ENCODE measurements at regions not wholly inside any gene's neighbourhood (a gene's known extent, or its start where the extent isn't known, plus 50 kb on each side); places are given as distances from the start of the nearest gene placed in this dataset.

DNA sequence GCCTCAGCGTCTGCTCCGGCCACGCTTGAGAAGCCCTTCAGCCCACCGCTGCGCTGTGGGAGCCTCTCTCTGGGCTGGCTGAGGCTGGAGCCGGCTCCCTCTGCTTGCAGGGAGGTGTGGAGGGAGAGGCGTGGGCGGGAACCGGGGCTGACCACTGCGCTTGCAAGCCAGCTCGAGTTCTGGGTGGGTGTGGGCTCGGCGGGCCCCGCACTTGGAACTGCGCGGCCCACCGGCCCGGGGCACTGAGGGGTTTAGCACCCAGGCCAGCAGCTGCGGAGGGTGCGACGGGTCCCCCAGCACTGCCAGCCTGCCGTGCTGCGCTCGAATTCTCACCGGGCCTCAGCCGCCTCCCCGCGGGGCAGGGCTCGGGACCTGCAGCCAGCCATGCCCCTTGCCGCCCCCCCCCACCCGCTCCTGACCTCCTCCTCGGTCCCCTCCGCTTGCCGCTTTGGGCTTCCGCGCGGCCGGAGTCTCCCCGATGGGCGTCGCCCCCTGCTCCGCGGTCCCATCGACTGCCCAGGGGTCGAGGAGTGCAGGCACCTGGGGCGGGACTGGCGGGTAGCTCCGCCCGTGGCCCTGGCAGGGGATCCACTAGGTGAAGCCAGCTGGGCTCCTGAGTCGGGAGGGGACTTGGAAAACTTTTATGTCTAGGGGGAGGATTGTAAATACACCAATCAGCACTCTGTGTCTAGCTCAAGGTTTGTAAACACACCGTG lies 106.7 kb downstream of the RAP2B start:
- TF ChIP-seq, protein P1, sequence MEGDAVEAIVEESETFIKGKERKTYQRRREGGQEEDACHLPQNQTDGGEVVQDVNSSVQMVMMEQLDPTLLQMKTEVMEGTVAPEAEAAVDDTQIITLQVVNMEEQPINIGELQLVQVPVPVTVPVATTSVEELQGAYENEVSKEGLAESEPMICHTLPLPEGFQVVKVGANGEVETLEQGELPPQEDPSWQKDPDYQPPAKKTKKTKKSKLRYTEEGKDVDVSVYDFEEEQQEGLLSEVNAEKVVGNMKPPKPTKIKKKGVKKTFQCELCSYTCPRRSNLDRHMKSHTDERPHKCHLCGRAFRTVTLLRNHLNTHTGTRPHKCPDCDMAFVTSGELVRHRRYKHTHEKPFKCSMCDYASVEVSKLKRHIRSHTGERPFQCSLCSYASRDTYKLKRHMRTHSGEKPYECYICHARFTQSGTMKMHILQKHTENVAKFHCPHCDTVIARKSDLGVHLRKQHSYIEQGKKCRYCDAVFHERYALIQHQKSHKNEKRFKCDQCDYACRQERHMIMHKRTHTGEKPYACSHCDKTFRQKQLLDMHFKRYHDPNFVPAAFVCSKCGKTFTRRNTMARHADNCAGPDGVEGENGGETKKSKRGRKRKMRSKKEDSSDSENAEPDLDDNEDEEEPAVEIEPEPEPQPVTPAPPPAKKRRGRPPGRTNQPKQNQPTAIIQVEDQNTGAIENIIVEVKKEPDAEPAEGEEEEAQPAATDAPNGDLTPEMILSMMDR (IDR thresholded peaks at IDR 0.05; ENCODE audit: insufficient read depth, low read length), result no peak

DNA sequence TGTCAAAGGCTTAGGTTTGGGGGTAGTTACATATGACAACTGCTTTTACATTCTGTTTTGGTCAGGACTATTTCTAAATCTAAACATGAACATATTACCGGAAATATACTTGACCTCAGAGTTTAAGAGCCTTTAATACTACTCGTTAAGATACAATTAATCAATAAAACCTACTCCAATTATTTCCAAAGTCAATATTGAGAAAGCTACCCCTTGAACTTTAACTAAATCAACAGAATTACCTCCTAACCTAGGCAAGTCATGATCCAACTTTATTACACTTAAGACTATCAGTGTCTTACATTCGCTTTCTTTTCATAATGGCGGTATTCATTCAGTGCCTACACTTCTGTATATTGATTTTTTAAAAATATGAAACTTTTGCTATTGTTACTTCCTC lies 107.7 kb downstream of the RAP2B start:
- no peak overlapping the region for H3K4me3 ChIP-seq (ENCODE audit: low read depth, low read length)
- no peak for DNase-seq (ENCODE audit: low read depth)
- TF ChIP-seq, protein P1 (IDR thresholded peaks at IDR 0.05; ENCODE audit: insufficient read depth, low read length), result no peak

More for the DNA sequence above, 106.7 kb downstream of the RAP2B start:
- DNase-seq (ENCODE audit: low read depth), result no peak
- no peak overlapping the region for H3K4me3 ChIP-seq (ENCODE audit: low read depth, low read length)

DNA sequence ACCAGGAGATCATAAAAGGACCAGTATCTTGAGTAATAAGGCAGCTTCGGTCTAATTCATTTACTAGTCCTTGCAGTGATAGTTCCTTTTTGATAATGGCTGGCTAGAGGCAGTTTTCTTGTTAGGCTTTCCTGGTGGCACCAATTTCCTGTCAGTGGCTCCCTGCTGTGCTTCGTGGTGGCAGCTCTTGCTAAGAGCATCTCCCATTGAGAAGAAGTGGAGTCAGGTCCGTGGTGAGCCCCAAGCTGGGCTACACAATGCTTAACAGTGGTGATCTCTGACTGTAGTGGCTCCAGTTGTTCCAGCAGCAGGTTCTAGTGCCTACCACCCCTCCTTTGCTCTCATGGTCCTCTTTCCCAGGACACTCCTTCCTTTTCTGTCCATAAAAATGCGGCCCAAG lies 111.2 kb downstream of the RAP2B start:
- no peak for DNase-seq (ENCODE audit: low read depth)
- TF ChIP-seq, protein P1 (IDR thresholded peaks at IDR 0.05; ENCODE audit: insufficient read depth, low read length), result no peak
- no peak overlapping the region for H3K4me3 ChIP-seq (ENCODE audit: low read depth, low read length)

DNA sequence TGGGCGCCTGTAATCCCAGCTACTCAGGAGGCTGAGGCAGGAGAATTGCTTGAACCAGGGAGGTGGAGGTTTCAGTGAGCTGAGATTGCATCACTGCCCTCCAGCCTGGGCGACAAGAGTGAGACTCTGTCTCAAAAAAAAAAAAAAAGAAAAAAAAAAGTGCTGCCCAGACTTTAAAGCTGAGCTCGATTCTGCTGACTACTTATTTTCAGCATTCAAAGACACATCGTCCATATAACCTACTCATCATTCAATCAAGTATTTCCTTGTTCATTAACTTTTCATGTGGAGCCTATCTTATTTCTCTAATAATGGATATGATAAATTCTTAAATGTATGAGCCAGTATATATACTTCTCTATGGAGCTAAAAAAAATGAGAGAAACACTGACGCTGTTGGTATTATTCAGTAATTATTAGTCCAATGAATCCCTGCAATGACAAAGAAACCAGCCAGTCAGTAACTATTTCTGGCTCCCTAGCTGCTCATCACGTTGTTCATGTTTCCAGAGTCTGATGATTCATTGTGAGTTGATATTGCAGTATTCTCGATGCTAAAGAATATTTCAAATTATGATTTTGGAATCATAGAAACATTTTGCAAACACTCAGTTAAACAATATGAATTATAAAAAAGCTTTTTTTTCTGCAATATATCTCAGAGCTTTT lies 111.9 kb downstream of the RAP2B start:
- TF ChIP-seq, protein P1 (IDR thresholded peaks at IDR 0.05; ENCODE audit: insufficient read depth, low read length), result no peak
- H3K4me3 ChIP-seq (ENCODE audit: low read depth, low read length), result no peak overlapping the region
- DNase-seq (ENCODE audit: low read depth), result peak; percentile 65

DNA sequence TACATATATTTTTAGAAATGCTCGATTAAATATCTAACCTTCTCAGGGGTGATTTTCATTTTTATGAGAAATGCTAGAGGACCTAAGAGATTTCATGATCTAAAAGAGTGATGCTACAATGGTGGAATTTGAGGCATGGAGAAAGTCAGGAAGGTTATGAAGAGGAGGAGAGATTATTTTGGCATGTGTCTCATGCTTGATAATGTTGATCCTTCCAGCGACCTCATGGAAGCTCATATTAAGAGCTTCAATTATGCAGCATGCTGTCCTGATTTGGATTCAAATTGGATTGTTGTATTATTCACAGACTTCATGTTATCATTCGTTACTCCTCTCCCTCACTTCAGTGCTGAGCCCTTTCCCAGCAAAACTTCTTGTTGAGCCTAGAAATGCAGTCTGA lies 112.5 kb downstream of the RAP2B start:
- DNase-seq (ENCODE audit: low read depth), result no peak
- TF ChIP-seq, protein P1 (IDR thresholded peaks at IDR 0.05; ENCODE audit: insufficient read depth, low read length), result no peak
- H3K4me3 ChIP-seq (ENCODE audit: low read depth, low read length), result no peak overlapping the region

DNA sequence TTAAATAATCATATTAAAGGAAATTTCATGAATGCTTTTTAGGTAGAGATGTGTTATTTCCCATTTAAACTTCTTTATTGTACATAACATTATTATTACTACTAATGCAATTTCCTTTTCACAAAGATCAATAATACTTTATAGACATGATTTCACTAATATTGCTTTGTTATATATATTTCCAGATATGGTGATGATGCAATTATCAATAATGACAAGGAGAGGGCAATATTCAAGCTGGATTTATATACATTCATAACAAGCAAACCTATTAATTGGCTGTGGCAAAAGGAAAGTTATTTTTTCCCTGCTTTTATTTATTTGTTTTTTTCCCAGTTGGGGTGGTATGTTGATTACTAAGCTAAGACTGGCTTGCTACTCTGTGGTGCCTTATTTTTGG lies 113.5 kb downstream of the RAP2B start:
- DNase-seq (ENCODE audit: low read depth), result no peak
- no peak overlapping the region for H3K4me3 ChIP-seq (ENCODE audit: low read depth, low read length)
- TF ChIP-seq, protein P1 (IDR thresholded peaks at IDR 0.05; ENCODE audit: insufficient read depth, low read length), result no peak

Data from fibroblast of the aortic adventitia (primary cell).